Progenitor cell of endocrine pancreas (in vitro differentiated cells): ENCODE measurements at regions not wholly inside any gene's neighbourhood (a gene's known extent, or its start where the extent isn't known, plus 50 kb on each side); places are given as distances from the start of the nearest gene placed in this dataset.

Source experiments
- DNase-seq: peaks from one replicate; pipeline ENCODE4 v3.0.0; 2021; ENCODE audit warnings: low spot score; ENCODE audit not compliant: unreplicated experiment
- H3K27ac Mint-ChIP-seq: 2 replicates; pipeline ENCODE4 v1.8.0; 2021; ENCODE audit warnings: mild to moderate bottlenecking, moderate library complexity, mixed read lengths
- H3K27me3 Mint-ChIP-seq: 2 replicates; pipeline ENCODE4 v1.8.0; 2021; ENCODE audit warnings: mixed read lengths
- H3K36me3 Mint-ChIP-seq: 2 replicates; pipeline ENCODE4 v1.8.0; 2022; ENCODE audit warnings: mixed read lengths; ENCODE audit not compliant: insufficient read depth
- H3K4me1 Mint-ChIP-seq: 2 replicates; pipeline ENCODE4 v1.8.0; 2021; ENCODE audit warnings: low read depth, mixed read lengths
- H3K4me3 Mint-ChIP-seq: 2 replicates; pipeline ENCODE4 v1.8.0; 2021; ENCODE audit warnings: low read depth, mild to moderate bottlenecking, moderate library complexity, mixed read lengths
- H3K9me3 Mint-ChIP-seq: 2 replicates; pipeline ENCODE4 v1.8.0; 2021; ENCODE audit warnings: low read depth, mixed read lengths
- CTCF ChIP-seq: fragments of 200-600 bp; sonication (generic); IDR thresholded peaks from one replicate; pipeline ENCODE4 v1.5.0; 2021; ENCODE audit warnings: antibody characterized with exemption, mild to moderate bottlenecking; ENCODE audit not compliant: unreplicated experiment

GRCh38 chr12:59230334-59230733 is 310.0 kb upstream of the LRIG3 start:
- peaks cover 2% of the 10 kb centered on the region for H3K36me3 Mint-ChIP-seq
- no peak for TF ChIP-seq CTCF
- no peaks in the 10 kb centered on the region for H3K4me1 Mint-ChIP-seq
- DNase-seq = no peak
- H3K9me3 Mint-ChIP-seq = peaks cover 11% of the 10 kb centered on the region
- no peak overlapping the region for H3K4me3 Mint-ChIP-seq
- no peak overlapping the region for H3K27ac Mint-ChIP-seq
- no peaks in the 10 kb centered on the region for H3K27me3 Mint-ChIP-seq

GRCh38 chr12:59219148-59219547 is 298.8 kb upstream of the LRIG3 start:
- Mint-ChIP-seq H3K4me3 (no peak overlapping the region), H3K27me3 (no peaks in the 10 kb centered on the region), H3K4me1 (peaks cover 4% of the 10 kb centered on the region), H3K27ac (no peak overlapping the region), H3K9me3 (peaks cover 3% of the 10 kb centered on the region), H3K36me3 (peaks cover 2% of the 10 kb centered on the region)
- TF ChIP-seq CTCF = no peak
- no peak for DNase-seq

GRCh38 chr12:59196989-59197388 is 276.7 kb upstream of the LRIG3 start:
- Mint-ChIP-seq H3K9me3 (peaks cover 12% of the 10 kb centered on the region), H3K36me3 (no peaks in the 10 kb centered on the region), H3K4me1 (no peaks in the 10 kb centered on the region), H3K4me3 (no peak overlapping the region), H3K27me3 (no peaks in the 10 kb centered on the region), H3K27ac (no peak overlapping the region)
- no peak for DNase-seq
- no peak for TF ChIP-seq CTCF

GRCh38 chr12:59194794-59195193 is 274.5 kb upstream of the LRIG3 start:
- Mint-ChIP-seq H3K27me3 (no peaks in the 10 kb centered on the region), H3K9me3 (peaks cover 12% of the 10 kb centered on the region), H3K27ac (peak overlapping the region; percentile 15), H3K36me3 (no peaks in the 10 kb centered on the region), H3K4me1 (peaks cover 5% of the 10 kb centered on the region), H3K4me3 (no peak overlapping the region)
- no peak for TF ChIP-seq CTCF
- DNase-seq = no peak

- Mint-ChIP-seq H3K4me1 (peaks cover 16% of the 10 kb centered on the region), H3K27me3 (no peaks in the 10 kb centered on the region), H3K36me3 (no peaks in the 10 kb centered on the region), H3K9me3 (peaks cover 12% of the 10 kb centered on the region), H3K27ac (no peak overlapping the region), H3K4me3 (no peak overlapping the region)
- no peak for DNase-seq
- no peak for TF ChIP-seq CTCF
These were observed 273.3 kb upstream of the LRIG3 start for GRCh38 chr12:59193476-59194050.
